Endothelial cell of umbilical vein (primary cell): ENCODE measurements at regions not wholly inside any gene's neighbourhood (a gene's known extent, or its start where the extent isn't known, plus 50 kb on each side); places are given as distances from the start of the nearest gene placed in this dataset.

ENCODE experiments used
- BruUV-seq: library from RNA; stranded (reverse); fragments of 400-500 nt; replicated peaks from 2 replicates; lab custom pipeline; 2021; lab: Mats Ljungman, UMichigan
- CTCF ChIA-PET: fragments of 300-600, 350-600 bp; sonication (Branson Sonifier 250); formaldehyde crosslinking; loops from one replicate; lab custom pipeline; 2021; ENCODE audit warnings: antibody characterized with exemption, inconsistent platforms; lab: Charles Lee
- POLR2A ChIA-PET: fragments of 300-600, 350-600 bp; sonication (Branson Sonifier 250); formaldehyde crosslinking; loops from one replicate; lab custom pipeline; 2021; ENCODE audit warnings: antibody characterized with exemption, inconsistent platforms; lab: Charles Lee
- DNase-seq: peaks from one replicate; pipeline ENCODE4 v3.0.0-alpha.2; 2011; ENCODE audit warnings: low read depth, low spot score
- FAIRE-seq: peaks from 2 replicates; lab custom pipeline; 2011; peaks lifted over from hg19 to GRCh38; lab: Jason Lieb, UNC
- H2AFZ ChIP-seq: 2 replicates; pipeline ENCODE4 v1.6.0; 2012; ENCODE audit warnings: low read depth, low read length, control low read depth, inconsistent platforms
- H3K27ac ChIP-seq: 2 replicates; pipeline ENCODE4 v1.5.1; 2011; ENCODE audit warnings: low read depth, mild to moderate bottlenecking, control low read depth, low read length, moderate library complexity; ENCODE audit not compliant: insufficient read depth
- H3K27me3 ChIP-seq, 2 experiments: 2 replicates each; pipeline versions ENCODE4 v1.6.0 to v1.6.1; 2011; ENCODE audit warnings: low read length in 2 of 2, mixed read lengths in 1 of 2; ENCODE audit not compliant: control insufficient read depth in 2 of 2, insufficient read depth in 2 of 2
- H3K36me3 ChIP-seq, 2 experiments: 2 replicates in 1 of 2; 3 replicates in 1 of 2; pipeline ENCODE4 v1.5.1; 2011; ENCODE audit warnings: low read length in 2 of 2, mild to moderate bottlenecking in 1 of 2, moderate library complexity in 1 of 2; ENCODE audit not compliant: control insufficient read depth in 2 of 2, insufficient read depth in 2 of 2; ENCODE audit errors: extremely low read depth in 1 of 2
- H3K4me1 ChIP-seq: 3 replicates; pipeline ENCODE4 v1.5.1; 2011; ENCODE audit warnings: mild to moderate bottlenecking, low read length; ENCODE audit not compliant: control insufficient read depth, insufficient read depth; ENCODE audit errors: extremely low read depth
- H3K4me2 ChIP-seq: 2 replicates; pipeline ENCODE4 v1.6.1; 2011; ENCODE audit warnings: low read length, control low read depth, mixed read lengths; ENCODE audit not compliant: insufficient read depth
- H3K4me3 ChIP-seq, 3 experiments: fragments of 200-600 bp in 1 of 3; sonication (generic), shearing (Covaris generic) in 1 of 3; replicated peaks in 1 of 3; 2 replicates each; pipeline ENCODE4 v1.5.1; 2011 to 2016; ENCODE audit warnings: control low read depth in 3 of 3, low read length in 3 of 3, mild to moderate bottlenecking in 2 of 3, inconsistent platforms in 1 of 3, low read depth in 1 of 3, moderate library complexity in 1 of 3; ENCODE audit not compliant: insufficient read depth in 1 of 3
- H3K79me2 ChIP-seq: 2 replicates; pipeline ENCODE4 v1.6.0; 2012; ENCODE audit warnings: low read length, inconsistent platforms; ENCODE audit not compliant: control insufficient read depth, insufficient read depth
- H3K9ac ChIP-seq: replicated peaks from 2 replicates; pipeline ENCODE3; 2011; ENCODE audit warnings: low read length, control low read depth; ENCODE audit not compliant: insufficient read depth; ENCODE audit errors: extremely low read depth
- H3K9me1 ChIP-seq: replicated peaks from 3 replicates; pipeline ENCODE4 v1.6.0; 2011; ENCODE audit warnings: mild to moderate bottlenecking, low read length; ENCODE audit not compliant: control insufficient read depth, insufficient read depth; ENCODE audit errors: extremely low read depth
- H3K9me3 ChIP-seq: replicated peaks from 2 replicates; pipeline ENCODE4 v1.5.1; 2012; ENCODE audit warnings: low read length, inconsistent platforms; ENCODE audit not compliant: control insufficient read depth, insufficient read depth
- H4K20me1 ChIP-seq: replicated peaks from 2 replicates; pipeline ENCODE3; 2011; ENCODE audit warnings: mild to moderate bottlenecking, low read length; ENCODE audit not compliant: control insufficient read depth, insufficient read depth; ENCODE audit errors: extremely low read depth
- CTCF ChIP-seq, 2 donors: IDR thresholded peaks; 1 replicate in 1 of 2; 2 replicates in 1 of 2; pipeline ENCODE4 v1.5.1; 2011; ENCODE audit warnings: low read length in 2 of 2, mild to moderate bottlenecking in 2 of 2, moderate library complexity in 2 of 2, control low read depth in 1 of 2, inconsistent platforms in 1 of 2, low read depth in 1 of 2; ENCODE audit not compliant: insufficient read depth in 1 of 2; ENCODE audit errors: extremely low read depth in 1 of 2
- EZH2 ChIP-seq: IDR thresholded peaks from 2 replicates; pipeline ENCODE4 v1.6.1; 2012; ENCODE audit warnings: borderline replicate concordance, low read depth, mild to moderate bottlenecking, moderate library complexity, low read length, inconsistent platforms; ENCODE audit not compliant: severe bottlenecking
- FOS ChIP-seq: IDR thresholded peaks from 2 replicates; pipeline ENCODE4 v1.6.1; 2011; ENCODE audit warnings: mild to moderate bottlenecking, low read length, moderate library complexity, borderline replicate concordance; ENCODE audit not compliant: insufficient read depth
- GATA2 ChIP-seq: IDR thresholded peaks from 2 replicates; pipeline ENCODE4 v1.7.0; 2011; ENCODE audit warnings: low read depth, mild to moderate bottlenecking, moderate library complexity, mixed read lengths, low read length; ENCODE audit not compliant: insufficient read length, insufficient read depth
- JUN ChIP-seq: IDR thresholded peaks from 2 replicates; pipeline ENCODE4 v1.6.1; 2011; ENCODE audit warnings: borderline replicate concordance, low read depth; ENCODE audit not compliant: insufficient read length, insufficient read depth
- MAX ChIP-seq: IDR thresholded peaks from 2 replicates; pipeline ENCODE4 v1.6.1; 2011; ENCODE audit not compliant: insufficient read depth, insufficient read length
- MYC ChIP-seq: IDR thresholded peaks from one replicate; pipeline ENCODE4 v1.6.1; 2011; ENCODE audit warnings: mild to moderate bottlenecking, low read depth, low read length
- POLR2A ChIP-seq: IDR thresholded peaks from 2 replicates; pipeline ENCODE4 v1.6.1; 2012; ENCODE audit warnings: low read depth, mild to moderate bottlenecking, control low read depth, low read length
- POLR2AphosphoS5 ChIP-seq: IDR thresholded peaks from 2 replicates; pipeline ENCODE4 v1.6.1; 2012; ENCODE audit warnings: low read depth, mild to moderate bottlenecking, control low read depth, low read length, moderate library complexity; ENCODE audit not compliant: insufficient read depth
- dilution Hi-C: fragments of 300-500 bp; cut with MboI; formaldehyde crosslinking; loops from one replicate; pipeline ENCODE4 v1.15.0; 2019; ENCODE audit warnings: low sequenced_read_pairs; ENCODE audit not compliant: extremely low pct_ligation_motif_present
- intact Hi-C: fragments of 100-400 bp; cut with micrococcal nuclease; formaldehyde crosslinking; loops from one replicate; pipeline ENCODE4 v1.10.0; 2022

- ChIA-PET POLR2A (no interaction called here), CTCF (no interaction called here)
- Histone ChIP-seq H3K36me3 (no peaks in the 10 kb centered on the region), H3K9me3 (no peaks in the 10 kb centered on the region), H3K9me1 (no peaks in the 10 kb centered on the region), H3K79me2 (no peaks in the 10 kb centered on the region), H3K27me3 (no peaks in the 10 kb centered on the region), H3K9ac (no peak overlapping the region), H3K4me2 (no peak overlapping the region), H3K4me1 (no peaks in the 10 kb centered on the region), H3K27ac (no peak overlapping the region), H3K4me3 (no peak overlapping the region), H4K20me1 (no peaks in the 10 kb centered on the region), H2AFZ (no peak overlapping the region)
- no TSS peak for BruUV-seq
- dilution Hi-C loops: no loop called here
- no peak for DNase-seq
- no peak for FAIRE-seq
- intact Hi-C loops: no loop called here
- no peak for TF ChIP-seq EZH2
- no peak for TF ChIP-seq POLR2A
- no peak for TF ChIP-seq MYC
- TF ChIP-seq JUN: no peak
- TF ChIP-seq GATA2: no peak
- no peak for TF ChIP-seq FOS
- no peak for TF ChIP-seq CTCF (IDR thresholded peaks at IDR 0.05; ENCODE audit: extremely low read depth in 1 of 2, insufficient read depth in 1 of 2, low read depth in 1 of 2, low read length in 2 of 2)
- no peak for TF ChIP-seq MAX
- no peak for TF ChIP-seq POLR2AphosphoS5
Measured at GRCh38 chr20:24273251-24273650, 196.2 kb upstream of the SYNDIG1 start.
